ENCODE measurements at regions not wholly inside any gene's neighbourhood (a gene's known extent, or its start where the extent isn't known, plus 50 kb on each side); places are given as distances from the start of the nearest gene placed in this dataset.

GRCh38 chr13:79966059-79966458 is 374.9 kb downstream of the SPRY2 start:
- H3K9me3 ChIP-seq (ENCODE audit: control insufficient read depth, insufficient read depth, low read length): no peaks in the 10 kb centered on the region
- DNase-seq (ENCODE audit: low read depth in 4 of 6, low spot score in 6 of 6): no peak
- 89% methylated on average over 1 of the region's 3 CpGs for WGBS (ENCODE audit: insufficient coverage)

GRCh38 chr13:79946556-79946955 is 394.4 kb downstream of the SPRY2 start:
- DNase-seq (ENCODE audit: low read depth in 4 of 6, low spot score in 6 of 6): peak in 1 of 6 donors; percentile 35
- Histone ChIP-seq H3K36me3 (ENCODE audit: control insufficient read depth, insufficient read depth, low read length) (no peaks in the 10 kb centered on the region), H3K4me3 (ENCODE audit: low read depth, low read length) (no peak overlapping the region), H3K4me1 (ENCODE audit: control insufficient read depth, insufficient read depth, low read length) (no peaks in the 10 kb centered on the region), H3K27me3 (ENCODE audit: control insufficient read depth, insufficient read depth, low read length) (no peaks in the 10 kb centered on the region), H3K27ac (ENCODE audit: low read depth, low read length) (no peak overlapping the region), H3K9me3 (ENCODE audit: control insufficient read depth, insufficient read depth, low read length) (no peaks in the 10 kb centered on the region)
- WGBS (ENCODE audit: insufficient coverage): no CpG with 5 or more reads among the region's 3 CpGs

More at GRCh38 chr13:79966059-79966458, 374.9 kb downstream of the SPRY2 start:
- Histone ChIP-seq H3K27me3 (ENCODE audit: control insufficient read depth, insufficient read depth, low read length) (no peaks in the 10 kb centered on the region), H3K27ac (ENCODE audit: low read depth, low read length) (no peak overlapping the region), H3K4me3 (ENCODE audit: low read depth, low read length) (no peak overlapping the region), H3K4me1 (ENCODE audit: control insufficient read depth, insufficient read depth, low read length) (no peaks in the 10 kb centered on the region), H3K36me3 (ENCODE audit: control insufficient read depth, insufficient read depth, low read length) (no peaks in the 10 kb centered on the region)

- no peaks in the 10 kb centered on the region for H3K9me3 ChIP-seq (ENCODE audit: control insufficient read depth, insufficient read depth, low read length)
- no peak overlapping the region for H3K4me3 ChIP-seq (ENCODE audit: low read depth, low read length)
- H3K27ac ChIP-seq (ENCODE audit: low read depth, low read length): no peak overlapping the region
- no peaks in the 10 kb centered on the region for H3K36me3 ChIP-seq (ENCODE audit: control insufficient read depth, insufficient read depth, low read length)
- no peaks in the 10 kb centered on the region for H3K4me1 ChIP-seq (ENCODE audit: control insufficient read depth, insufficient read depth, low read length)
- H3K27me3 ChIP-seq (ENCODE audit: control insufficient read depth, insufficient read depth, low read length): no peaks in the 10 kb centered on the region
- 100% methylated on average over 1 of the region's 2 CpGs for WGBS (ENCODE audit: insufficient coverage)
- no peak for DNase-seq (ENCODE audit: low read depth in 4 of 6, low spot score in 6 of 6)
Measured at GRCh38 chr13:79943346-79944023, 397.4 kb downstream of the SPRY2 start.

- Histone ChIP-seq H3K36me3 (ENCODE audit: control insufficient read depth, insufficient read depth, low read length) (no peaks in the 10 kb centered on the region), H3K27ac (ENCODE audit: low read depth, low read length) (no peak overlapping the region), H3K4me1 (ENCODE audit: control insufficient read depth, insufficient read depth, low read length) (peaks cover 5% of the 10 kb centered on the region), H3K9me3 (ENCODE audit: control insufficient read depth, insufficient read depth, low read length) (no peaks in the 10 kb centered on the region), H3K27me3 (ENCODE audit: control insufficient read depth, insufficient read depth, low read length) (no peaks in the 10 kb centered on the region), H3K4me3 (ENCODE audit: low read depth, low read length) (no peak overlapping the region)
- 92% methylated on average over 2 of the region's 5 CpGs for WGBS (ENCODE audit: insufficient coverage)
- no peak for DNase-seq (ENCODE audit: low read depth in 4 of 6, low spot score in 6 of 6)
Measured at GRCh38 chr13:79941752-79942151, 399.2 kb downstream of the SPRY2 start.

- peak in 1 of 6 donors; percentile 25 for DNase-seq (ENCODE audit: low read depth in 4 of 6, low spot score in 6 of 6)
- Histone ChIP-seq H3K4me1 (ENCODE audit: control insufficient read depth, insufficient read depth, low read length) (peaks cover 5% of the 10 kb centered on the region), H3K4me3 (ENCODE audit: low read depth, low read length) (no peak overlapping the region), H3K27ac (ENCODE audit: low read depth, low read length) (peak overlapping the region; percentile 87), H3K36me3 (ENCODE audit: control insufficient read depth, insufficient read depth, low read length) (no peaks in the 10 kb centered on the region), H3K9me3 (ENCODE audit: control insufficient read depth, insufficient read depth, low read length) (no peaks in the 10 kb centered on the region), H3K27me3 (ENCODE audit: control insufficient read depth, insufficient read depth, low read length) (no peaks in the 10 kb centered on the region)
- no CpG with 5 or more reads among the region's 2 CpGs for WGBS (ENCODE audit: insufficient coverage)
Measured at GRCh38 chr13:79939689-79940088, 401.2 kb downstream of the SPRY2 start.

- H3K27me3 ChIP-seq (ENCODE audit: control insufficient read depth, insufficient read depth, low read length): no peaks in the 10 kb centered on the region
- peak in 1 of 6 donors; percentile 34 for DNase-seq (ENCODE audit: low read depth in 4 of 6, low spot score in 6 of 6)
- peak overlapping the region; percentile 87 for H3K27ac ChIP-seq (ENCODE audit: low read depth, low read length)
- H3K4me1 ChIP-seq (ENCODE audit: control insufficient read depth, insufficient read depth, low read length): peaks cover 5% of the 10 kb centered on the region
- no peaks in the 10 kb centered on the region for H3K9me3 ChIP-seq (ENCODE audit: control insufficient read depth, insufficient read depth, low read length)
- 24% methylated on average over 3 of the region's 3 CpGs for WGBS (ENCODE audit: insufficient coverage)
- H3K36me3 ChIP-seq (ENCODE audit: control insufficient read depth, insufficient read depth, low read length): no peaks in the 10 kb centered on the region
- H3K4me3 ChIP-seq (ENCODE audit: low read depth, low read length): no peak overlapping the region
Measured at GRCh38 chr13:79937771-79938216, 403.1 kb downstream of the SPRY2 start.

GRCh38 chr13:79937311-79937710 is 403.6 kb downstream of the SPRY2 start:
- Histone ChIP-seq H3K9me3 (ENCODE audit: control insufficient read depth, insufficient read depth, low read length) (no peaks in the 10 kb centered on the region), H3K36me3 (ENCODE audit: control insufficient read depth, insufficient read depth, low read length) (no peaks in the 10 kb centered on the region), H3K27me3 (ENCODE audit: control insufficient read depth, insufficient read depth, low read length) (no peaks in the 10 kb centered on the region), H3K27ac (ENCODE audit: low read depth, low read length) (peak overlapping the region; percentile 87), H3K4me3 (ENCODE audit: low read depth, low read length) (no peak overlapping the region), H3K4me1 (ENCODE audit: control insufficient read depth, insufficient read depth, low read length) (peaks cover 5% of the 10 kb centered on the region)
- WGBS (ENCODE audit: insufficient coverage): no CpG with 5 or more reads among the region's 4 CpGs
- no peak for DNase-seq (ENCODE audit: low read depth in 4 of 6, low spot score in 6 of 6)

- H3K27me3 ChIP-seq (ENCODE audit: control insufficient read depth, insufficient read depth, low read length): no peaks in the 10 kb centered on the region
- no peaks in the 10 kb centered on the region for H3K9me3 ChIP-seq (ENCODE audit: control insufficient read depth, insufficient read depth, low read length)
- WGBS (ENCODE audit: insufficient coverage): 27% methylated on average over 5 of the region's 12 CpGs
- H3K4me3 ChIP-seq (ENCODE audit: low read depth, low read length): peak overlapping the region; percentile 7
- peaks cover 5% of the 10 kb centered on the region for H3K4me1 ChIP-seq (ENCODE audit: control insufficient read depth, insufficient read depth, low read length)
- H3K36me3 ChIP-seq (ENCODE audit: control insufficient read depth, insufficient read depth, low read length): no peaks in the 10 kb centered on the region
- peak overlapping the region; percentile 87 for H3K27ac ChIP-seq (ENCODE audit: low read depth, low read length)
- DNase-seq (ENCODE audit: low read depth in 4 of 6, low spot score in 6 of 6): peak; percentile 77 to 95 (median 84)
Measured at GRCh38 chr13:79936368-79937136, 404.4 kb downstream of the SPRY2 start.

GRCh38 chr13:79935121-79935520 is 405.8 kb downstream of the SPRY2 start:
- Histone ChIP-seq H3K27ac (ENCODE audit: low read depth, low read length) (no peak overlapping the region), H3K4me3 (ENCODE audit: low read depth, low read length) (no peak overlapping the region), H3K27me3 (ENCODE audit: control insufficient read depth, insufficient read depth, low read length) (no peaks in the 10 kb centered on the region), H3K36me3 (ENCODE audit: control insufficient read depth, insufficient read depth, low read length) (no peaks in the 10 kb centered on the region), H3K9me3 (ENCODE audit: control insufficient read depth, insufficient read depth, low read length) (no peaks in the 10 kb centered on the region), H3K4me1 (ENCODE audit: control insufficient read depth, insufficient read depth, low read length) (peaks cover 5% of the 10 kb centered on the region)
- no peak for DNase-seq (ENCODE audit: low read depth in 4 of 6, low spot score in 6 of 6)

- H3K4me3 ChIP-seq (ENCODE audit: low read depth, low read length): no peak overlapping the region
- whole genome bisulfite sequencing (ENCODE audit: insufficient coverage): no CpG with 5 or more reads among the region's 2 CpGs
- peaks cover 5% of the 10 kb centered on the region for H3K4me1 ChIP-seq (ENCODE audit: control insufficient read depth, insufficient read depth, low read length)
Measured at GRCh38 chr13:79933389-79933788, 407.5 kb downstream of the SPRY2 start.

More at GRCh38 chr13:79933389-79933788, 407.5 kb downstream of the SPRY2 start:
- DNase-seq (ENCODE audit: low read depth in 4 of 6, low spot score in 6 of 6): no peak
- no peak overlapping the region for H3K27ac ChIP-seq (ENCODE audit: low read depth, low read length)
- no peaks in the 10 kb centered on the region for H3K9me3 ChIP-seq (ENCODE audit: control insufficient read depth, insufficient read depth, low read length)
- no peaks in the 10 kb centered on the region for H3K27me3 ChIP-seq (ENCODE audit: control insufficient read depth, insufficient read depth, low read length)
- H3K36me3 ChIP-seq (ENCODE audit: control insufficient read depth, insufficient read depth, low read length): no peaks in the 10 kb centered on the region
